22Rv1 (cell line): ENCODE measurements at regions not wholly inside any gene's neighbourhood (a gene's known extent, or its start where the extent isn't known, plus 50 kb on each side); places are given as distances from the start of the nearest gene placed in this dataset.

Source experiments
- CTCF ChIP-seq: fragments of 450-650 bp; IDR thresholded peaks from 2 replicates; pipeline ENCODE4 v1.5.1; 2017; ENCODE audit warnings: mild to moderate bottlenecking
- ZFX ChIP-seq: fragments of 450-650 bp; IDR thresholded peaks from 2 replicates; pipeline ENCODE4 v1.6.1; 2017; ENCODE audit warnings: antibody characterized with exemption, borderline replicate concordance

GRCh38 chr2:48257456-48257855, 57.0 kb upstream of the FOXN2 start:
- TF ChIP-seq CTCF (no peak), ZFX (no peak)
